ENCODE measurements at regions not wholly inside any gene's neighbourhood (a gene's known extent, or its start where the extent isn't known, plus 50 kb on each side); places are given as distances from the start of the nearest gene placed in this dataset.

GRCh38 chr1:243984788-243985187 lies 66.3 kb upstream of the ZBTB18 start:
- no peak for TF ChIP-seq GATA3 (IDR thresholded peaks at IDR 0.05; ENCODE audit: low read depth, low read length)
- no peak for TF ChIP-seq GATA2 (IDR thresholded peaks at IDR 0.05; ENCODE audit: low read depth, low read length)

All from SH-SY5Y (cell line).